Hematopoietic multipotent progenitor cell treated with erythropoietin and hydrocortisone succinate and interleukin-3 and kit ligand, for 8 days (in vitro differentiated cells): ENCODE measurements at regions not wholly inside any gene's neighbourhood (a gene's known extent, or its start where the extent isn't known, plus 50 kb on each side); places are given as distances from the start of the nearest gene placed in this dataset.

Experiments used
- DNase-seq: peaks from one replicate; pipeline ENCODE4 v3.0.0-alpha.2; 2015

- DNase-seq, result no peak
Observed at GRCh38 chr1:219520241-219520640, 92.7 kb downstream of the ZC3H11B start.

GRCh38 chr1:219518907-219519248 lies 94.0 kb downstream of the ZC3H11B start:
- no peak for DNase-seq

GRCh38 chr1:219518168-219518906 lies 94.6 kb downstream of the ZC3H11B start:
- DNase-seq, result no peak

DNA sequence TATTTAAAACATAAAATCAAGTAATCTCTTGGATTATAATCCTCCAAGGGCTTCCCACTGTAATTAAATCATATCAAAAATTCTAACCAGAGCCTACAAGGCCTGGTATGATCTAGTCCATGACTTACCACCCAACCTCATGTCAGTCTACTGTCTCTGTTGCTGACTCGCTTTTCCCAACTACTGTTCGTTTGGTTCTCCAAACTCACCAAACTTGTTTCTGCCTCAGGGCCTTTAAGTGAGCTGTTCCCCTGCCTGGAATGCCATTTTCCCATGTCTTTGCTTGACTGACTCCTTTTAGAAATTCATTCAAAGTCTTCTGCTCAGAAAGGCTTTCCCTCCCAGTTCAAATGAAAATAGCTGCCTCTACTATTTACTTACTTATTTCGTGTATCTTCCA lies 95.9 kb downstream of the ZC3H11B start:
- no peak for DNase-seq

DNA sequence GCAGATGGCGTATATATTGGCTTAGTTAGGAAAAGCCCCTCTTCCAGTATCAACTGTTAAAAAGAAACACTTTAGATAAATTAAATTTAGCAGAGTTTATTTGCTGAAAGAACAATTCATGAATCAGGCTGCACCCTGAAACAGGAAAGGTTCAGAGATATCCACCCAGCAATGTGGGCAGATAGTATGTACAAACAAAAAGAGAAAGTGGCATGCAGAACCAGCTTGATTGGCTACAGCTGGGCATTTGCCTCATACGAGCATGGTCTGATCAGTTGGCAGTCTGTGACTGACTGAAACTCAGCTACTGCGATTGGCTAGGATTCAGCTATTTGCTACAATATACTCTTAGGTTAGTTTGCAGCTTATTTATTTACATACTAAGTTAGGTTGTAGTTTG lies 98.2 kb downstream of the ZC3H11B start:
- DNase-seq, result no peak

DNA sequence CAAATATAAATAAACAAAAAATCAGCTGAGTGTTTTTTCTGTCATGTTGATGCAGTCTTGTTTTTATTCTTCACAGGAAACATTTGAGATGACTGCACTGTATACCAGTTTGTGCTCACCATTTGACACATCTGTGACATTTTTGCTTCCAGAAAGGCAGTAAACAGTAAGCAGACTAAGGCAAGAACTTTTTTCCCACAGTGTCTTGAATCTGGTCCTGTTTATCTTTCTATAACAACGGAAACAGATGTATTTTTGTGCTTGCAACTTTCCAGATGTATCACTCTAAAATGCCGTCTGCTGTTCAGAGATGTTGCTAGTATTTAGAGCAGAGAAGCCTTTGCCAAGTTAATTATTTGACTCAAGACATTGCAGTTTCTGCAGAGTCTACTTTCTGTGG lies 105.5 kb downstream of the ZC3H11B start:
- DNase-seq, result no peak

DNA sequence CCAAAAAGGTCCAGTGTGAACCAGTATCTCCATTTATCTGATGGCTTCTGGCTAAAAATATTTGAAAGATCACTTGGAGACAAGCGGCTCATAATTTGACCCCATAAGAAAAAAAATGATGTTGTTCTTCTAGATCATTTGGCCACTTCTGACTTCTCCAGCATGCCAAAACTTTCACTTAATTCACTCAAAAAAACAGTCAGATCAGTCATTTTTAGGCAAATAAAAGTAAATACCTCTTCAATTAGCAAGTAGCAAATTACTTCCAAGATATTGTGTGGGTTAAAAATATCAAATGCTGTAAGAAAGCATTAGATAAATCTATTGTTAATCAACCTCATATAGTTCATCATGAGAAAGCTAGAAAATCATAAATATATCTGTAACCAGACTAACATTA lies 106.0 kb downstream of the ZC3H11B start:
- no peak for DNase-seq

DNA sequence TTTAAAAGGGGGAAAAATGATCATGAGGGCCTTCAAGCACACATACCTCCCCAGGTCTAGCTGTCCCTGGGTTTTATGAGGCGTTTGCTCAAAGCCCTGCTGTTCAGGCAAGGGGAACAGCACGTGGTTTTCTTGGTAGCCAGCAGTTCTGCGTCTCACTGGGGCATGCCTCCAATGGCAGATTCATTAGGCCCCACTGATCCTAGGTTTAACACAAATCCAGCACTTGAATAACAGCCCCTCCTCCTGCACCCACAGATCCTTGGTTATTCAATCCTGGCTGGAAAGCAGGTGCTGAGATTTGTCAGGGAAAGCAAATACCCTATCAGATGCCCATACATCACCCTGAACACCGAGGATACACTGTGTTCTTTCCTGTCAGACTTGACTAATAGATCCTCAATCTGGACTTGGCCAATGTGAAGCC lies 106.4 kb downstream of the ZC3H11B start:
- DNase-seq, result no peak

- no peak for DNase-seq
Observed at GRCh38 chr1:219505886-219506285, 107.0 kb downstream of the ZC3H11B start.

DNA sequence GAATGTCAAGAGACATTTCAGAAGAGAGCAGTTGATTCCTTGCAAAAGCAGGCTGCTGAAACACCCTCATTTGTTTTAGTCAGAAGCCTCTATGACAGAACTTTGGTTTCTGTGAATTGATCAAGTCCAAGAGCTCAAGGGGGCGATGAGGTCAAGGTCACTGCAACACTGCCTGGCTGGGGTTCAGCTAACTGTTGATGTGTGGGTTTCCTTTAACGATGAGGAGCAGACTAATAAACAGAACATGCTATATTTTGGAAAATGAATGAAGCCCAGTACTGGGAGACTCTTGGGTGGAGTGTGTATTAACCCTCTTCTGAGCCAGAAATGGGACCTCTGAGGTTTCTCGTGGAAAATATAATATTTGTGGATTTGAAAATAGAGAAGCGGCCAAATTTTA lies 109.3 kb downstream of the ZC3H11B start:
- DNase-seq, result no peak

DNA sequence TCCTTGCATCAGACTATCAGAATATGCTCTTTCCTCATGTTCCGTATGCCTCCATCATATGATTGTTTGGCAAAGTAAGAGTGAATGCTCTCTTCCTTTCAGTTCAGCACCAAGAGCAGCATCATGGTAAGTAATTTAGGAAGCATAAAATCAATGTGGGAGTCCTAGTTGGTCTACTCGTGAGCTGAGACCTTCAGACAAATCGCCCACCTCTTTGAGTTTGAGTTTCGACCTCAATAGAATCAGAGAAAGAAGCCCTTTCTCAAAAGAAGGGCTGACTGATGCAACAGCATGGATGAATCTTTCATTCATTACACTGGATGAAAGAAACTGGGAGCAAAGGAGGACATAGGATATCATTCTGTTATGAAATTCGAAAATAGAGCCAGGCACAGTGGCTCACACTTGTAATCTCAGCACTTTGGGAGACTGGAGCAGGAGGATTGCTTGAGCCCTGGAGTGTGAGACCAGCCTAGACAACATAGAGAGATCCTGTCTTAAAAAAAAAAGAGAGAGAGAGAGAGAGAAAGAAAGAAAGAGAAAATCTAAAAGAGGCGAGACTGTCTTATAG lies 112.5 kb downstream of the ZC3H11B start:
- no peak for DNase-seq

DNA sequence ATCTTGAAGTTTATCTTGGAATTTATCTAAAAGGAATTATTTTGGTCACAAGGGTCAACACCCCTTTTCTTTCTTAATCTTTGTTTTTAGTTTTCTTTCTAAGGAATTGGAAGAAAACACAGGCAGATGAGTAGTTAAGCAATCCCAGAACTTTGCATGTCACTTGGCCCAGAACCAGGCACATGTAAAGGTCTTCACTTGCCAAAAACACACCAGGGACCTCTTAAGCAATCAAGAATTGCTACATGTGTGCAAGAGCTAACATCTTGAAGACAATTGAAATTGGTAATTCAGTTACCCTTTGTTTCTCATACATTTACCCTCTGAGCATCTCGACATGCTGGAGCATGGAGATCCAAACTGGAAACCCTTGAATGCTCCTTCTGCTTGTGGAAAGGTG lies 114.2 kb downstream of the ZC3H11B start:
- no peak for DNase-seq

DNA sequence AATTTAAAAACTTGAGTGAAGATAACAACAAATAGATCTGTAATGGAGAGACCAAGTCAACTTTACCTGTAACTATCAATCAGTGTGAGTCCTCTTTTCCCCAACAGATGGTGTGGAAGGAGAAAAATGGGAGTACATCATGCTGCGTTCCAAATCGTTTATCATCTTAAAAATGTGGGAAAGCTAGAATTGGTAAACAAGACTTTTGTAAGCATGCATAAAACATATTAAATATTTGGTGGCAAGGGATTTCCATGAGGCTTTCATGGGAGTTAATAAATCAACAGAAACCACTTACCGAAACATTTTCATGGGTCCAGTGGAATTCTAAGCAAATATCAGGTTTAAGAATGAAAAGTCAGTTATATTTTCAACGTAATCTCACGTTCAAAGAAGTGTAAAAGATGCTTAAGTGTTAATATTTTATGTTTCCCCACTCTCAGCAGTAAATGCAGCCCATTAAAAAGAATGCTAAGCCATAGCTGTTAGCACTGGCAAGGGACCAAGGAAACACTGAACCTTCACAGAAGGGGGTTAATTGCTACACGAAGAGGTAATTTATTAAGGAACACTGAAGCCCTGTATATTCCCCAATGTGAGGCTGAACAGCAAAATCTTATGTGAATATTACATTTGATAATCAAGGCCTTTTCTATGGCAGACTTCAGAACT lies 117.0 kb downstream of the ZC3H11B start:
- no peak for DNase-seq

GRCh38 chr1:219492717-219493116 lies 120.2 kb downstream of the ZC3H11B start:
- DNase-seq, result no peak

DNA sequence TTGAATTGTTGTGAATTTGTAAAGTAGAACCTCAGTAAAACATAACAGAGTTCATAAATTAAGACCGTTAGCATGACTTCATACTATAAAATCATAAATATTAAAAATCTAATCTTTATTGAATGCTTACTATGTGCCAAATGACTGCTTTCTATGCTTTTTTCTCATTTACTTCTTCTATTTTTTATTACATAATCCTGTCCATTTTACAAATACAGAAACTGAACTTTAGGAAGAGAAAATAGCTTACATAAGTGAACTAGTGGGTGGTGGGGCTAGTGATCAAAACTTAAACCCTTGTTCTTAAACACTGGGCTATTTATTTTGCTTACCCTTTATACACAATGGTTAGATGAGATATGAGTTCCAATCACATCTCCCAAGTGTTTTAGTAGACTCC lies 122.3 kb downstream of the ZC3H11B start:
- no peak for DNase-seq

DNA sequence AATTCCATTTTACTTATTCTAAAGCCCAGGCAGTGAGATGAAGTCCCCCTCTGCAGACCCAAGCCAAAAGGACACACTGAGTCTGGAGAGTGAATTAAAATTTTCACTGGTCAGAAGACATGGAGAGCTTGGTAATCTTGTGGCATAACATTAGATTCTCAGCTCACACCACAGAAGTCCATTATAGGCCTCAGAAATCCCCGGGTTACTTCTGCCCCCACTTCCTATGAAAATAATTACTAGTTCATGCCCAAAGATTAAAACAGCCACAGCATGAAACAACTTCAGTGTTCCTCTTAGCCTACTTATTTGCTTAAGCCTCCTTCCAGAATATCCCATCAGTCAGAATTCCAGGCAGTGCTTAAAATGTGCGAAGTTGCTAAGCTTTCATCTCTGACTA lies 123.3 kb downstream of the ZC3H11B start:
- no peak for DNase-seq

DNA sequence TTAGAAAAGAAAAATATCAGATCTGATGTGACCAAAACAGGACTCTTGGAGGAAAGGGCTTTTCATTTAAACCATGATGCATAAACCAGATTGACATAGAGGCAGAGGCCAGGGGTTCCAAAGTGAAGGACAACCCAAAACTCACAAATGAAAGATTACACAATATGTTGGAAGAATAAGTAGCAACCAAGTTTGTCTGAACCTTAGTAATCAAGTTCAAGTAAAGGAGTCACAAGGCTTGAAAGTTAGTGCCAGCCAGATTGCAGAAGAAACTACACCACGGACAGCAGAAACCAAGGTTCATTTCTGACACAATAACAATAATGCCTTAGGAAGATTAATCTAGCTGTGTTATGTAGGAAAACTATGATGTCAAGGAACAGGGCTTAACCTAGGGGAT lies 124.6 kb downstream of the ZC3H11B start:
- no peak for DNase-seq

DNA sequence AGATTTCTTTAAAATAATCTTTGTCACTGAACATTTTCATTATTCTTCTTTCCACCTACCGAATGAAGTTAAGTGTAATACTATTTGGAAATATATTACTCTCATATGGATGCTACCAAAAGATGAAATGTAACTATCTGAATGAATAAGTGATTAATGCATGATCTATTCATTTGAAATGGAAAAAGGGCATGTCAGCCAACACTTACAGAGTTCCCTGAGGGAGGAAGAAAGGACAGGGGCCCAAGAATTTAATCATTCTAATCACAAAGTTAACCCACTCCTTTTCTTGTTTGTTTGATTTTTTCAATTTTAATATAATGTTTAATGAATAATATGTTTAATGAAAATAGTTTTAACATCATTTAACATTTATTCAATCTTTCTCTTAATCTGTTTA lies 129.4 kb downstream of the ZC3H11B start:
- no peak for DNase-seq

DNA sequence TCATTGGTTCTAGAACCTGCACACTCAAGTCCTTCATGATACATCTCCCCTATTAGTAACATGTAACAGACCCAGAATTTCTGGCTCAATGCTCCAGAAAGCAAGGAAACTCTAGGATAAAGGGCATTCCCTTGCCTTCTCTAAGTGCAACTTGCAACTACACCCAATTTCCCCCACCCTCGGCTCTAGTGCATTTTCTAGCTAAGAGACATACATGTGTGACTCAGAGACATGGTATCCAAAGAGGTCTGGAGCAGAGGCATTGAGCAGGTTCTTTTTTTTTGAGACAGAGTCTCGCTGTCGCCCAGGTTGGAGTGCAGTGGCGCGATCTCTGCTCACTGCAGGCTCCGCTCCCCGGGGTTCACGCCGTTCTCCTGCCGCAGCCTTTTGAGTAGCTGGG lies 132.9 kb downstream of the ZC3H11B start:
- no peak for DNase-seq

GRCh38 chr1:219478811-219479210 lies 134.1 kb downstream of the ZC3H11B start:
- DNase-seq, result no peak

- DNase-seq, result no peak
Observed at GRCh38 chr1:219477861-219478260, 135.0 kb downstream of the ZC3H11B start.

DNA sequence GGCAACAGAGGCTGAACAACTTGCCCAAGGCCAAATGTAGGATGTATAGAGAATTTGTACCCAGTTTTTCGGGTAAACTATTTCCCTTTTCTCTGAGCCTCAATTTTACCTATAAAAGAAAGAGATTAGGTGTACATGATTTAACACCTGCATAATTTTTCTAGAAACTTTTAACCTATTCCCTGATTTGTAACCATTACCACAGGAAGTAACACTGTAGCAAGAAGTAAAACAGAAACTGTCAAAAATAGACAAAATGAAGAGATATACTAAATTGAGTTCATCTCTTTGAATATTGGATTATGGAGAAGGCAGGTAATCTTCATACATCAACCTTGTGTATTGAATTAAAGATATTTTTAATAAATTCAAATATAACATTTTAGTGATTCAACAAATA lies 136.2 kb downstream of the ZC3H11B start:
- DNase-seq, result no peak

- no peak for DNase-seq
Observed at GRCh38 chr1:219476116-219476515, 136.8 kb downstream of the ZC3H11B start.

DNA sequence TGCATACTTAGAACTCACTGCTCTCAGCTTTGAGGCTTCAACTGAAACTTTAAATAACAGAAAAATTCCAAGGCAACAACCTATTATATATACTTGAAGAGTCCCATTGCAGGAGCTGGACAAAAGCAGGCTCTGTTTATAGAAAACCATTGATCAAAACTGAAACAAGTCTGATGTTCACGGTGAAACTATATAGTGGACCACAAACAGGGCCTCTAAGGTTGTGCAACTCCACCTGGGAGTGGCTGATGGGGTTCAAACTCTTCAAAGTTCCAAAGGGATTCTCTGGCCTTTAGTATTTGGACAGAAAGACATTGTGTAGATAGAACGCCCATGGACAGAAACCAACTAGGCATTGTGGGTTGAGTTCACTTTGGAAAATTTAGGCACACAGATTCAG lies 140.3 kb downstream of the ZC3H11B start:
- DNase-seq, result no peak

DNA sequence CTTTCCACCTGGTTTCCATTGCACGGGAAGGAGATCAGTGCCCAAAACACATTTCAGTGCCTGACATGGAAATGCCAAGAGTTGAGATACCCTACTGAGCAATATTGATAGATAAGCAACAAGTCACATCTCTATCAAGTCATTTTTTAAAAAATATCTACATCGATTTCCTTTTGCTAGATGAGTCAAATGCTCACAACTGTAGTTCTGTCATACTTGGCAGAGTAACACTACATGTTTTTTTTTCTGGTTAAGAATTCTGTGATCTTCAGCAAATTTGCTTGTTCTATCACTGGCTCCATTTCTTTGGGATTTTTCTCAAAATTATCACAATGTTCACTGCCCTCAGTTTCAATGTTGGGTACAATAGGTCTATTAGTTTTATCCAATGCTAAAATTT lies 145.4 kb downstream of the ZC3H11B start:
- no peak for DNase-seq
